ENCODE measurements at regions not wholly inside any gene's neighbourhood (a gene's known extent, or its start where the extent isn't known, plus 50 kb on each side); places are given as distances from the start of the nearest gene placed in this dataset.

- TF ChIP-seq CTCF (IDR thresholded peaks at IDR 0.05) = no peak
- TF ChIP-seq EP300 (IDR thresholded peaks at IDR 0.05) = no peak
- no peak for TF ChIP-seq POLR2A (IDR thresholded peaks at IDR 0.05)
Measured at GRCh38 chr2:11071211-11071610, 84.1 kb upstream of the SLC66A3 start.
